ENCODE measurements at regions not wholly inside any gene's neighbourhood (a gene's known extent, or its start where the extent isn't known, plus 50 kb on each side); places are given as distances from the start of the nearest gene placed in this dataset.

GRCh38 chr5:31100781-31101310, 92.6 kb upstream of the CDH6 start:
- TF ChIP-seq RAD21 (IDR thresholded peaks at IDR 0.05; ENCODE audit: low read length) (no peak), RCOR1 (IDR thresholded peaks at IDR 0.05; ENCODE audit: low read length) (no peak), MAX (IDR thresholded peaks at IDR 0.05; ENCODE audit: low read depth) (no peak), CTCF (IDR thresholded peaks at IDR 0.05) (no peak), USF2 (IDR thresholded peaks at IDR 0.05; ENCODE audit: borderline replicate concordance, low read depth, low read length) (no peak)

Data from SK-N-SH (cell line).